Forelimb muscle (tissue), 1 donor: ENCODE measurements at regions not wholly inside any gene's neighbourhood (a gene's known extent, or its start where the extent isn't known, plus 50 kb on each side); places are given as distances from the start of the nearest gene placed in this dataset.
A peak's percentile ranks its signal among the peaks of the same experiment; 100 is the strongest.
"Not testable (repeated sequence)": the region's sequence is repeated elsewhere in the genome, so short reads cannot be mapped to it uniquely, and the experiment has no call there.

Source experiments
- DNase-seq: peaks from one replicate; pipeline ENCODE4 v3.0.0-alpha.2; 2013; ENCODE audit warnings: low read depth

DNA sequence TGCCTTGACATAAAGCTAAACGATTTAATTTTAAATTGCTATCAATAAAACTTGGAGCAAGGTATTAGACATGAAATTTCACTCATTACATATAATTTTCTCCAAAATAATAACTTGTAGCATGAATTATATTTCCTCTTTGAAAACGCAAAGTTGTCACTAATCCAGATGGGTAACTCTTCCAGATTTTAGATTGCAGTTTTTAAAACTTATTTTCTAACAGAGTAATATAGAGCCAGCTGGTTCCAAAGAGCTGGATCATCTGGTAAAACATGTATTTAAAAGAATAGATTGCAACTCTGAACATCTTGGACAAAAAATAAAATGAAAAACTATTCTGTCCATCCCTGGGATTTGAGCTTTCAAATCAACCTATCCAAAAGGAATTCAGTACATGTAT, 238.2 kb upstream of the INTU start:
- no peak for DNase-seq

- no peak for DNase-seq
These were observed 232.5 kb upstream of the INTU start for GRCh38 chr4:127400276-127400675.

- peak; percentile 68 for DNase-seq
These were observed 231.9 kb upstream of the INTU start for GRCh38 chr4:127400731-127401346.

GRCh38 chr4:127403471-127404084, 229.2 kb upstream of the INTU start:
- peak; percentile 67 for DNase-seq

- DNase-seq = no peak
These were observed 226.6 kb upstream of the INTU start for GRCh38 chr4:127406187-127406586.

DNA sequence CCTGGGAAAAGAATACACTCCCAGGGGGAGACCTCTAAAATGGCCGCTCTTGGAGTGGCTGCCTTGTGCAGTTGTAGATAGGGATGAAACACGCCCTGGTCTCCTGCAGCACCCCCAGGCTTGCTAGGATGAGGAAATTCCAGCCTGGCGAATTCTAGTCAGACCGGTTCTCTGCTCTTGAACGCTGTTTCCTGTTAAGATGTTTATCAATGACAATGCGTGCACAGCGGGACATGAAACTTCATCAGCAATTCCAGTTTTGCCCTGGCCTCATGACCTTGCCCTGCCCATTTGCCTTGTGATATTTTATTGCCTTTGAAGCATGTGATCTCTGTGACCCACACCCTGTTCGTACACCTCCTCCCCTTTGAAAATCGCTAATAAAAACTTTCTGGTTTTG, 225.2 kb upstream of the INTU start:
- DNase-seq = not testable (repeated sequence)

DNA sequence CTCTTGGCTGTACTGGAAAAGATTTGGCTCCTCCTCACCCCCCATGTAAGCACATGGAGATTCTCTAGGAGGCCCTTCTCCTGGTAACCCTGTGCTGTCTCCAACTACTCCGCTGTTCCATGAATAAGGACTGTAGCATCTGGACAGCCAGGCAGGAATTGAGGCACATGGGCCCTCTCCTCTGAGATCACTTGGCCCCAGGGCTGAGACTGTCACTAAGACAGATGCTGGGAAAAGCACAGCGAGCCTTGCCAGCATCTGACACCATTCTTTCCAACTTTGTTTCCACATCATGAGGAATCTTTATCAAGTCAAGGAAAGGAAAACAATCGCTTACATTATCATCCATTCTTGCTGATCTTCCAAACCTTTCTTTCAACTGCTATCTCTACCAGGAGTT, 222.6 kb upstream of the INTU start:
- DNase-seq = no peak

DNA sequence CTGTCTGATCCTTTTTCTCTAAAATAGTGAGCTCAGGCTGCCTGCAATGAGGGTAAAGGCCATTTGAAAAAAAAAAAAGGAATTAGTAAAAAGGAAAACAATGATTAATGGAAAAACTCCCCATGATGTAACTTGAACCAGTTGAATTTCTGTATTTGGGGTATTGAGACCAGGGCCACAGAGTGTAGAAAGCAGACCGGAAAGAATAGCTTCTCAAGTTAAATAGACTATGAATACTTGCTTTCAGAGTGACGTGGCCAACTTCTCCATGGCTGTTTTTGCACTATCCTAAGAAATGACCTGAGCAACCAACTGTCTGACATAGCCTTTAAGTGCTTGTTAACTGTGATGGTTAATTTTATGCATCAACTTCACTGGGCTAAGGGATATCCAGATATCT, 222.1 kb upstream of the INTU start:
- no peak for DNase-seq

- DNase-seq = no peak
These were observed 217.7 kb upstream of the INTU start for GRCh38 chr4:127414951-127415606.

DNA sequence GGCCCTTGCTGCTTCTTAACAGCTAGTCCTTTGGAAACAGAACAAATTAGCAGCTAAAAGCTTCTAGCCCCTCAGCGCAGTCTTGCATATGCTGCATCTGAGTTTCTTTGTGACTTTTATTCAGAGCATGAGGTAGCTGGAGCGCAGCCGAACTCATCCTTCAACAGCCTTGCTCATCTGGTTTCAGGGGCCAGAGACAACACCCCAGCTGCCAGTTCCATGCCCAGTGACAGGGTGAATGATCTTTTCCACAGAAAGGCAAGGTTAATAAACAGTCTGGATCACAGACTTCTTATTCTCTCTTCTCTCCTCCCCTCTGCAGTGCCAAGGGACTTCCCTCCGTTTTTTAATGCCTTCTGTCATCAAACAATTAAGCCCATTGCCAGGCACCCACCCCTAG, 216.6 kb upstream of the INTU start:
- DNase-seq = no peak

- DNase-seq = no peak
These were observed 214.7 kb upstream of the INTU start for GRCh38 chr4:127417885-127418535.

- DNase-seq = no peak
These were observed 213.3 kb upstream of the INTU start for GRCh38 chr4:127419431-127419830.

DNA sequence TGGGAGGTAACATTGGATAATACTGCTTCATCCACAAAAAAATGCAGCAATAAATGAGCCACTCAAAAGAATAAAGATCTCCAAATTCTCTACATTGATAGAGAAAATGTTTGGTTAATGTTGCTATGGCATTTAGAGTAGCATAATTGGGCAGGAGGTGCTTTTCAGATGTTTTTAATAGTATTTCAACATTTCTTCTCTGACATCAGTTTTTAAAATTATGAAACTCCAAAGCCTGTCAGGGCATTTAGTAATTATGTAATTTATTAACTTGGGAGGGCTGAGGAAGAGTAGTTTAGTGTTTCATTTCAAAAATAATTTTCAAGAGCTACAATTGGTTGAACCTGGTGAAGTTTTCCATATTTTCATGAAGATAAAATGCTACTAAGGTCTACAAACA, 211.3 kb upstream of the INTU start:
- DNase-seq = no peak

- DNase-seq = no peak
These were observed 207.4 kb upstream of the INTU start for GRCh38 chr4:127425202-127425845.

DNA sequence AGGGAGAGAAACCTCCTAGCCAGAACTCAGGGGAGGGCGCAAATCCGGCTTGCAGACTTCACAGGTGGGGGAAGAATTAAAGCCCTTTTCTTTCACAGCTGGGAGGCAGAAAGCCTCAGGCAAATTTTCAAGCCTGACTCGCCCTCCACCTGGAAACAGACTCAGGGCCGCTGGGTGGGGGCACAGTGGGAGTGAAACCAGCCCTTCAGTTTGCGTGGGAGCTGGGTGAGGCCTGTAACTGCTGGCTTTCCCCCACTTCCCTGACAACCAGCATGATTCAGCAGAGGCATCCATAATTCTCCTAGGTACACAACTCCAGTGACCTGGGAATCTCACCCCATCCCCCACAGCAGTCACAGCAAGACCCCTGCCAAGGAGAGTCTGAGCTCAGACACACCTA, 206.9 kb upstream of the INTU start:
- no peak for DNase-seq

DNA sequence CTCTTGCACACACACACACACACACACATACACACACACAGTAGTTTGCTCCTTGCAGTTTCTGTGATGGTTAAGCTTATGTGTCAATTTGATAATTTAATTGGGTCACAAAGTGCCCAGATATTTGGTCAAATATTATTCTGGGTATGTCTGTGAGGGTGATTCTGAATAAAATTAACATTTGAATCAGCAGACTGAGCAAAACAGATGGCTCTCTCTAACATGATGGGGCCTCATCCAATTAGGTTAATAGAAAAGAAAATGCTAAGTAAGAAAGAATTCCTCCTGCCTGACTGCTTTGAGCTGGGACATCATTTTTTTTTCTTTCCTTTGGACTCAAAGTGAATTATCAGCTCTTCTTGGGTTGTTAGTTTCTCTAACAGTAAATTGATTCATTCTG, 191.2 kb upstream of the INTU start:
- DNase-seq = no peak

DNA sequence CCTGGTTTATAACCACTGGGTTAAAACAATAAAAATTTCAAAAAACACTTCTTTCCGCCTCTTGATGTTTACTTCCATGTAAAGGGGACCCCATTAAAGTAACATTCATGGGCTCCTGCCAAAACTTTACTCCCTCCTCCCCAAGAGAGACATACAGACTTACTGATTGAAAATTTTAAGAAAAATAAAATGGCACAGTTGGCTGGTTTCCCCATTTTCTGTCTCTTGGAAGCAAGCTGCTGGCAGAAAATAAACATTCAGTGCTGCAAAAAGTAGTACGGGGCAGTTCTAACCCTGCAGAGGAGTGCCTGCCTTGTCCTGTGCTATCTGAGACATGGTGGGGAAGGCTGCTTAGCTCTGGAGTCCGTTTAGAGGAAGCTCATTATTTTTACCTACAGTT, 187.3 kb upstream of the INTU start:
- no peak for DNase-seq

DNA sequence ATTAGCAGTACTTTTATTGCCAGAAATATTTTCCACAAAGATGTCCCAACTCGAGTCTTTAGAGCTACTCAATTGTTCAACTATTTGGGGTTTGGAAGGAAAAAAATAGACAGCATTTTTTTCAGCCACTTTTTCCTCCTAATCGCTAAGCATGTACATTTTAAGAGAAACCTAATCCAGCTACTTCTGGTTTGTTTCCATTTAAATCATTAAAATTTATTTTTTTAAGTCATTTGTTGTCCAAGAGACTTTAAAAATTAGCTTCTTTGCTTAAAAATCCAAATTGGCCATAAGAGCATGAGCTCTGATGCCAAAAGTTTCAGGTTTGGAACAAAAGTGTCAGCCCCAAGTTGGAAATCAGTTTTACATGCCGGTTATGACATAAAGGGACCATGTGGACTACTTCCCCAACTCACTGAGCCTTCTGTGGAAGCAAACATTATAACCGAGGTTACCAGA, 186.3 kb upstream of the INTU start:
- peak; percentile 90 for DNase-seq

- DNase-seq = no peak
These were observed 183.8 kb upstream of the INTU start for GRCh38 chr4:127448986-127449385.

DNA sequence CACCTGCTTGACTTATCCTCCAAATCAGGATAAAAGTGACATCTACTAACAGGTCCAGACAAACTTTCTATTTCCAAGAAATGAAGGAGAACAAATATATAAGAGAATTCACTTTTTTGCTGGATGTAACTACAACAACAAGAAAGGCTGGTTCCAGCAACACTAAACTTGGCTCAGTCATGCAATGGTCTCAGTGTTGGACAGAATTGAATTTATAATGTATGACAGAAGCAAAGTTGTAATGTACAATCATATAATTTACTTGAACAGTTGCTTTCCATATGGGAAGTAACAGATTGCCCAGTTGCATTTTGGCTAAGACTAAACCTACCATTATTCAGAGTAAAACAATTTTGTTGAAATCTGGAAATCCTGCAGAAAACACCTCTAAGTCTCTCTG, 183.3 kb upstream of the INTU start:
- DNase-seq = peak; percentile 84

DNA sequence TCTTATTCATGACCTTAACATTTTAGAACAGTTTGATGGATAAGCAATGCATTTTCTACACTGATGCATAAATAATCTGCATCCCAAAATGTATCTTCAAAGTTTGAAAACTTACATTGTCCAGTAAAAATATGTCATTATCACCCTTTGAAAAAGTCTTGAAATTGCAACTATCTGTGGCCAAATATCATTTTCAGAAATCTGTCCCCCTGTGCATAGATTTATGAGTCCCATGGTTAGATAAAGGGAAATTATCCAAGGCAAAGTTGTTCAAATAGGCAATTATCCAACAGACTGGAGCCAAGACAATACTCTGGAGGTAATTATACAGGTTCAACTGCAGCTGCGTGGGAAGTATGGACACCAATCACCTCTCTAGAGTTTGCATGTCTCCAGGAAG, 182.5 kb upstream of the INTU start:
- no peak for DNase-seq

DNA sequence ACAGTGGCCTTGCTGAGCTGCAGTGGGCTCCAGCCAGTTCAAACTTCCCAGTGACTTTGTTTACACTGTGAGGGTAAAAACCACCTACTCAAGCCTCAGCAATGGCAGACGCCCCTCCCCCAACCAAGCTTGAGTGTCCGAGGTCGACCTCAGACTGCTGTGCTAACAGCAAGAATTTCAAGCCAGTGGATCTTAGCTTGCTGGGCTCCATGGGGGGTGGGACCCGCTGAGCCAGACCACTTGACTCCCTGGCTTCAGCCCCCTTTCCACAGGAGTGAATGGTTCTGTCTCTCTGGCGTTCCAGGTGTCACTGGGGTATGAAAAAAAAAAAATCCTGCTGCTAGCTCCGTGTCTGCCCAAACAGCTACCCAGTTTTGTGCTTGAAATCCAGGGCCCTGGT, 168.9 kb upstream of the INTU start:
- DNase-seq = no peak
